Smooth muscle cell (in vitro differentiated cells): ENCODE measurements at regions not wholly inside any gene's neighbourhood (a gene's known extent, or its start where the extent isn't known, plus 50 kb on each side); places are given as distances from the start of the nearest gene placed in this dataset.

Experiments used
- DNase-seq: peaks from one replicate; lab custom pipeline; 2025; ENCODE audit not compliant: unreplicated experiment; lab: John Stamatoyannopoulos, UW
- H2AFZ ChIP-seq: fragments of 200-600 bp; sonication (generic); 2 replicates; pipeline ENCODE4 v1.6.0; 2016; ENCODE audit warnings: antibody characterized with exemption, low read depth, mild to moderate bottlenecking
- H3F3A ChIP-seq: fragments of 200-600 bp; sonication (generic); 2 replicates; pipeline ENCODE4 v1.6.0; 2017; ENCODE audit warnings: antibody characterized with exemption, low read depth
- H3K27ac ChIP-seq: fragments of 200-600 bp; sonication (generic); 2 replicates; pipeline ENCODE4 v1.5.1; 2016; ENCODE audit warnings: low read depth, mild to moderate bottlenecking
- H3K27me3 ChIP-seq: fragments of 200-600 bp; sonication (generic); 2 replicates; pipeline ENCODE4 v1.6.1; 2016; ENCODE audit warnings: low read depth, mild to moderate bottlenecking
- H3K36me3 ChIP-seq: fragments of 200-600 bp; sonication (generic); 2 replicates; pipeline ENCODE4 v1.5.1; 2016; ENCODE audit warnings: low read depth
- H3K4me1 ChIP-seq: fragments of 200-600 bp; sonication (generic); 2 replicates; pipeline ENCODE4 v1.5.1; 2016; ENCODE audit warnings: low read depth
- H3K4me2 ChIP-seq: fragments of 200-600 bp; sonication (generic); 2 replicates; pipeline ENCODE4 v1.6.0; 2016; ENCODE audit warnings: mild to moderate bottlenecking
- H3K4me3 ChIP-seq: fragments of 200-600 bp; sonication (generic); 2 replicates; pipeline ENCODE4 v1.5.1; 2016; ENCODE audit warnings: mild to moderate bottlenecking
- H3K79me2 ChIP-seq: fragments of 200-600 bp; sonication (generic); 2 replicates; pipeline ENCODE4 v1.6.0; 2016; ENCODE audit warnings: low read depth, mild to moderate bottlenecking
- H3K9ac ChIP-seq: fragments of 200-600 bp; sonication (generic); 2 replicates; pipeline ENCODE4 v1.6.0; 2016; ENCODE audit warnings: low read depth
- H3K9me3 ChIP-seq: fragments of 200-600 bp; sonication (generic); replicated peaks from 2 replicates; pipeline ENCODE4 v1.5.1; 2016; ENCODE audit warnings: low read depth
- H4K20me1 ChIP-seq: fragments of 200-600 bp; sonication (generic); 2 replicates; pipeline ENCODE4 v1.6.0; 2016; ENCODE audit warnings: low read depth
- WGBS: methylation state at CpG from one replicate; pipeline ENCODE4 v1.1.7; 2016; ENCODE audit warnings: low lambda C conversion rate; 5-methylcytosine and 5-hydroxymethylcytosine counted together
- TF ChIP-seq, protein P1 (sequence below): fragments of 200-600 bp; sonication (generic); IDR thresholded peaks from 2 replicates; pipeline ENCODE4 v1.5.1; 2017; ENCODE audit warnings: borderline replicate concordance, mild to moderate bottlenecking, antibody characterized with exemption; ENCODE audit not compliant: insufficient read depth, poor library complexity, severe bottlenecking

DNA sequence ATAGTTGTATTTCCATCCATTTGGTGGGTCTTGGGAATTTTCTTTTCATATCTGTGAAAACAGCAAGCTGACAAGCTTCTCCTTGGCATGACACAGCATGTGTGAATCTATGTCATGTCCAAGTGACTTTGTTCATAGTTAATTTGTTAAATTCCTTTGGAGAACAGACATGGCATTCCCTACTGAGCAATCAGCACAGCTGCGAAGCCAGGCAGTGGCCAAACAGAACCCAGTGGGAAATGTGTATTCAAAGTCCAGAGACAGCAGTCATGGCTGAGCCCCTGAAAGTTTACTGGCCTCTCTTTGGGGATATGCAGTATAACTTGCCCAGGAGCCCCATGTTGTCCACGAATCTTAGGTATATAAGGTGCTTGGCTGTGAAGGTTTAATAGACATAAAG lies 474.7 kb downstream of the NKX6-1 start:
- Histone ChIP-seq H3K9ac (no peak overlapping the region), H3K4me2 (no peak overlapping the region)

GRCh38 chr4:84022564-84022963 lies 476.5 kb downstream of the NKX6-1 start:
- Histone ChIP-seq H3K9ac (no peak overlapping the region), H3K79me2 (no peaks in the 10 kb centered on the region), H3K4me2 (no peak overlapping the region), H3K4me1 (no peaks in the 10 kb centered on the region), H3K27ac (no peak overlapping the region), H3F3A (no peaks in the 10 kb centered on the region), H3K36me3 (no peaks in the 10 kb centered on the region), H3K9me3 (no peaks in the 10 kb centered on the region), H3K4me3 (no peak overlapping the region), H3K27me3 (no peaks in the 10 kb centered on the region), H2AFZ (no peak overlapping the region), H4K20me1 (no peaks in the 10 kb centered on the region)
- TF ChIP-seq, protein P1, sequence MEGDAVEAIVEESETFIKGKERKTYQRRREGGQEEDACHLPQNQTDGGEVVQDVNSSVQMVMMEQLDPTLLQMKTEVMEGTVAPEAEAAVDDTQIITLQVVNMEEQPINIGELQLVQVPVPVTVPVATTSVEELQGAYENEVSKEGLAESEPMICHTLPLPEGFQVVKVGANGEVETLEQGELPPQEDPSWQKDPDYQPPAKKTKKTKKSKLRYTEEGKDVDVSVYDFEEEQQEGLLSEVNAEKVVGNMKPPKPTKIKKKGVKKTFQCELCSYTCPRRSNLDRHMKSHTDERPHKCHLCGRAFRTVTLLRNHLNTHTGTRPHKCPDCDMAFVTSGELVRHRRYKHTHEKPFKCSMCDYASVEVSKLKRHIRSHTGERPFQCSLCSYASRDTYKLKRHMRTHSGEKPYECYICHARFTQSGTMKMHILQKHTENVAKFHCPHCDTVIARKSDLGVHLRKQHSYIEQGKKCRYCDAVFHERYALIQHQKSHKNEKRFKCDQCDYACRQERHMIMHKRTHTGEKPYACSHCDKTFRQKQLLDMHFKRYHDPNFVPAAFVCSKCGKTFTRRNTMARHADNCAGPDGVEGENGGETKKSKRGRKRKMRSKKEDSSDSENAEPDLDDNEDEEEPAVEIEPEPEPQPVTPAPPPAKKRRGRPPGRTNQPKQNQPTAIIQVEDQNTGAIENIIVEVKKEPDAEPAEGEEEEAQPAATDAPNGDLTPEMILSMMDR: no peak
- WGBS: 93% methylated on average over 5 of the region's 5 CpGs
- no peak for DNase-seq

More for the DNA sequence above, 474.7 kb downstream of the NKX6-1 start:
- H3K27me3 ChIP-seq: no peaks in the 10 kb centered on the region
- no peak overlapping the region for H2AFZ ChIP-seq
- no peak for DNase-seq
- H4K20me1 ChIP-seq: no peaks in the 10 kb centered on the region
- TF ChIP-seq, protein P1: no peak
- H3K4me1 ChIP-seq: no peaks in the 10 kb centered on the region
- no peak overlapping the region for H3K27ac ChIP-seq
- no peaks in the 10 kb centered on the region for H3K36me3 ChIP-seq
- no peaks in the 10 kb centered on the region for H3K79me2 ChIP-seq
- no peaks in the 10 kb centered on the region for H3K9me3 ChIP-seq
- H3K4me3 ChIP-seq: no peak overlapping the region
- H3F3A ChIP-seq: no peaks in the 10 kb centered on the region
- 66% methylated on average over 2 of the region's 2 CpGs for WGBS

- TF ChIP-seq, protein P1: no peak
- 89% methylated on average over 2 of the region's 2 CpGs for WGBS
- H3K27ac ChIP-seq: no peak overlapping the region
- no peaks in the 10 kb centered on the region for H3K79me2 ChIP-seq
- H3K36me3 ChIP-seq: no peaks in the 10 kb centered on the region
- no peak overlapping the region for H3K4me2 ChIP-seq
- H3K4me1 ChIP-seq: no peaks in the 10 kb centered on the region
- no peak overlapping the region for H3K9ac ChIP-seq
- H4K20me1 ChIP-seq: no peaks in the 10 kb centered on the region
- no peak overlapping the region for H3K4me3 ChIP-seq
- H2AFZ ChIP-seq: no peak overlapping the region
- no peaks in the 10 kb centered on the region for H3K9me3 ChIP-seq
- no peaks in the 10 kb centered on the region for H3F3A ChIP-seq
- no peaks in the 10 kb centered on the region for H3K27me3 ChIP-seq
- DNase-seq: no peak
Observed at GRCh38 chr4:84019626-84020025, 479.5 kb downstream of the NKX6-1 start.

- Histone ChIP-seq H3K79me2 (no peaks in the 10 kb centered on the region), H4K20me1 (no peaks in the 10 kb centered on the region), H3K27me3 (peaks cover 4% of the 10 kb centered on the region), H3K9ac (no peak overlapping the region), H3K36me3 (no peaks in the 10 kb centered on the region), H3K27ac (no peak overlapping the region), H3K4me2 (no peak overlapping the region), H3K4me1 (no peaks in the 10 kb centered on the region), H2AFZ (no peak overlapping the region), H3K4me3 (no peak overlapping the region), H3F3A (no peaks in the 10 kb centered on the region), H3K9me3 (no peaks in the 10 kb centered on the region)
- TF ChIP-seq, protein P1: no peak
- WGBS: 94% methylated on average over 2 of the region's 2 CpGs
- no peak for DNase-seq
Observed at GRCh38 chr4:84003046-84003445, 467.1 kb downstream of the GPAT3 start.
